Tibial nerve (tissue), 4 donors: ENCODE measurements at regions not wholly inside any gene's neighbourhood (a gene's known extent, or its start where the extent isn't known, plus 50 kb on each side); places are given as distances from the start of the nearest gene placed in this dataset.

Experiments
- DNase-seq, 2 donors: peaks; one replicate each; pipeline ENCODE4 v3.0.0-alpha.2; 2019; ENCODE audit warnings: low spot score in 2 of 2
- H3K27ac ChIP-seq, 4 donors: fragments of 200-600 bp; sonication (generic) in 3 of 4; one replicate each; pipeline ENCODE4 v1.5.1; 2017 to 2019; ENCODE audit warnings: mild to moderate bottlenecking in 1 of 4
- H3K27me3 ChIP-seq, 2 donors: fragments of 200-600 bp; sonication (generic) in 1 of 2; one replicate each; pipeline versions ENCODE4 v1.5.1 to v1.6.0; 2017 to 2019
- H3K36me3 ChIP-seq, 3 donors: fragments of 200-600 bp; sonication (generic); one replicate each; pipeline ENCODE4 v1.5.1; 2018 to 2019
- H3K4me1 ChIP-seq, 4 donors: fragments of 200-600 bp; sonication (generic) in 3 of 4; one replicate each; pipeline ENCODE4 v1.5.1; 2017 to 2019
- H3K4me3 ChIP-seq, 4 donors: fragments of 200-600 bp; sonication (generic) in 3 of 4; one replicate each; pipeline ENCODE4 v1.5.1; 2017 to 2019; ENCODE audit warnings: mild to moderate bottlenecking in 1 of 4, moderate library complexity in 1 of 4
- H3K9me3 ChIP-seq, 4 donors: fragments of 200-600 bp; sonication (generic) in 3 of 4; one replicate each; pipeline ENCODE4 v1.5.1; 2017 to 2019
- CTCF ChIP-seq, 5 experiments: fragments of 200-600 bp in 3 of 5; fragments of 450-650 bp in 2 of 5; sonication (generic) in 3 of 5; IDR thresholded peaks; one replicate each; pipeline ENCODE4 v1.5.1; 2016 to 2019; ENCODE audit warnings: antibody characterized with exemption in 5 of 5, mild to moderate bottlenecking in 3 of 5, moderate library complexity in 2 of 5
- EP300 ChIP-seq, 2 donors: sonication (generic); formaldehyde crosslinking; IDR thresholded peaks; one replicate each; pipeline ENCODE4 v1.6.1; 2017; ENCODE audit warnings: antibody characterized with exemption in 2 of 2, mild to moderate bottlenecking in 1 of 2
- POLR2A ChIP-seq, 2 donors: fragments of 450-650 bp; IDR thresholded peaks; one replicate each; pipeline ENCODE4 v1.6.1; 2017; ENCODE audit warnings: antibody characterized with exemption in 2 of 2, mild to moderate bottlenecking in 2 of 2, moderate library complexity in 2 of 2
- WGBS, 2 donors: methylation state at CpG; one replicate each; pipeline ENCODE4 v1.1.5; 2018; 5-methylcytosine and 5-hydroxymethylcytosine counted together

GRCh38 chr9:108643731-108644510, 211.9 kb downstream of the ACTL7B start:
- no peak for DNase-seq
- H3K36me3 ChIP-seq: no peaks in the 10 kb centered on the region
- H3K4me1 ChIP-seq: peaks cover 0 to 3% (median 0%) of the 10 kb centered on the region in 4 donors
- WGBS, 2 donors: 92 to 94% methylated on average over 5 of the region's 5 CpGs
- no peak overlapping the region for H3K27ac ChIP-seq
- H3K9me3 ChIP-seq: no peaks in the 10 kb centered on the region
- no peaks in the 10 kb centered on the region for H3K27me3 ChIP-seq
- H3K4me3 ChIP-seq: no peak overlapping the region
- no peak for TF ChIP-seq CTCF (IDR thresholded peaks at IDR 0.05)
- no peak for TF ChIP-seq POLR2A (IDR thresholded peaks at IDR 0.05)
- no peak for TF ChIP-seq EP300 (IDR thresholded peaks at IDR 0.05)

DNA sequence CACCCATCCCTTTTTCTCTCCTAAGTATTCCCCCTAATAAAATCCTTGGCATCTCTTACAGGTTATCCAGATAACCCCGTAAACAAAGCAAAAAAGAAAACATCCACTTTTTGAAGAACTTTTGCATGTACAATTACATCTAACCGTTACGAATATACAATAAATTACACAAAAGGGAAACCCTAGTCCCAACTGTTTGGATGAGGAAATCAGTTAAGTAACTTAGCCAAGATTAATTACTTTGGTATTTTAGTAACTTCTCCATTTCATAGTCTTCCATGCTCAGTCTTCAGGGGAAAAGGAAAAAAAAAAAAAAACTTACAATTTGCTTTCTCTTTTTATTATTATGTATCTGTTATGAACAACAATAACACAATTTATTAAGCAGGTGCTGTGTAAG, 212.9 kb downstream of the ACTL7B start:
- no peak for DNase-seq
- peaks cover 0 to 3% (median 0%) of the 10 kb centered on the region in 4 donors for H3K4me1 ChIP-seq

DNA sequence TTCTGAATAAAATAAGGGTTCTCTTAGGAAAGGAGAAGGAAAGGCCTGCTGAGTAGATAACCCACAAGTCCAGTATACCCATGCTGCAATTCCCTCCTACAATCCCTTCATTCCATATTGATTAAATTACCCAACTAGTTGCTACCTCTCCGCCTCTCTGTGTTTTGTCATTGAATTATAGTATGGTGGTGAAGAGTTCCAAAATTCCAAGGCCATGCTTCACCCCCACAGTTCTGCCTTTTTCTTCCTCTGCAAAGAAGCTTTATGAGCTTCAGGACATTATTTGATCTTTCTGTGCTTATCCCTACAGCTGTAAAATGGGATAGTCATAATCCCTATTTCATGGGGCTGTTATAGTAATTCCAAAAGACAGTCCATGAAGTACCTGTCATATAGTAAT, 215.6 kb downstream of the ACTL7B start:
- H3K27ac ChIP-seq: no peak overlapping the region
- H3K9me3 ChIP-seq: no peaks in the 10 kb centered on the region
- no peak overlapping the region for H3K4me3 ChIP-seq
- TF ChIP-seq CTCF (IDR thresholded peaks at IDR 0.05) (no peak), POLR2A (IDR thresholded peaks at IDR 0.05) (no peak), EP300 (IDR thresholded peaks at IDR 0.05) (no peak)
- H3K4me1 ChIP-seq: no peaks in the 10 kb centered on the region
- H3K36me3 ChIP-seq: no peaks in the 10 kb centered on the region
- WGBS, 2 donors: 88 to 92% methylated on average over 1 of the region's 1 CpG
- no peaks in the 10 kb centered on the region for H3K27me3 ChIP-seq
- no peak for DNase-seq

More for the DNA sequence above, 212.9 kb downstream of the ACTL7B start:
- TF ChIP-seq POLR2A (IDR thresholded peaks at IDR 0.05): no peak
- TF ChIP-seq EP300 (IDR thresholded peaks at IDR 0.05): no peak
- TF ChIP-seq CTCF (IDR thresholded peaks at IDR 0.05): no peak
- Histone ChIP-seq H3K4me3 (no peak overlapping the region), H3K27me3 (no peaks in the 10 kb centered on the region), H3K9me3 (no peaks in the 10 kb centered on the region), H3K36me3 (no peaks in the 10 kb centered on the region), H3K27ac (no peak overlapping the region)
- WGBS, 2 donors: 73 to 81% methylated on average over 3 of the region's 3 CpGs

- Histone ChIP-seq H3K36me3 (no peaks in the 10 kb centered on the region), H3K4me1 (no peaks in the 10 kb centered on the region), H3K27me3 (no peaks in the 10 kb centered on the region), H3K27ac (no peak overlapping the region), H3K4me3 (no peak overlapping the region), H3K9me3 (no peaks in the 10 kb centered on the region)
- no peak for DNase-seq
- TF ChIP-seq POLR2A (IDR thresholded peaks at IDR 0.05): no peak
- no peak for TF ChIP-seq EP300 (IDR thresholded peaks at IDR 0.05)
- no peak for TF ChIP-seq CTCF (IDR thresholded peaks at IDR 0.05)
- 50 to 65% methylated on average over 3 of the region's 3 CpGs for WGBS, 2 donors
Measured at GRCh38 chr9:108639696-108640095, 216.1 kb downstream of the ACTL7B start.

DNA sequence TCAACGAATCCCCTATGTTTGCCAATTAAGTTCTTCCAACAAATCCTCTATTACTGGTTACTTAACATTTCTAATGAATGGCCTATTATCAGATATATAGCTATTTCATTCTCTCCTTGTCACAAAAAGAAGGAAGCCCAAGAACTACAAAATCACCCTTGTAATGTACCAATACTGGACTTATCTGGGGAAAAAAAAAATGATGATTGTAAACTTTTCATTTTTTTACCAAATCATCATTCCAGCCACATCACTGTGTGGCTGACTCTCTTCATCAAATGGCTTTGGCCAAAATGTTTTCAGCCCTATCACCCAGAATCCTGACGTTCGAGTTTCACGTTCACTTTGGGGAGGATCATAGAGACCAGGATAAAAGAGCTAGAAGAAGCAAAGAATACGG, 216.7 kb downstream of the ACTL7B start:
- no peak for DNase-seq
- WGBS, 2 donors: 58 to 66% methylated on average over 5 of the region's 5 CpGs
- TF ChIP-seq EP300 (IDR thresholded peaks at IDR 0.05) (no peak), POLR2A (IDR thresholded peaks at IDR 0.05) (no peak), CTCF (IDR thresholded peaks at IDR 0.05) (no peak)
- Histone ChIP-seq H3K27me3 (no peaks in the 10 kb centered on the region), H3K4me1 (no peaks in the 10 kb centered on the region), H3K27ac (no peak overlapping the region), H3K4me3 (no peak overlapping the region), H3K36me3 (no peaks in the 10 kb centered on the region), H3K9me3 (no peaks in the 10 kb centered on the region)
